Psoas muscle (tissue), 7 donors: ENCODE measurements at regions not wholly inside any gene's neighbourhood (a gene's known extent, or its start where the extent isn't known, plus 50 kb on each side); places are given as distances from the start of the nearest gene placed in this dataset.

Experiments used
- ATAC-seq, 4 donors: fragments of 200-7000 bp; cut with Tn5 transposase; one replicate each; pipeline ENCODE4 v1.9.1; 2020; ENCODE audit warnings: moderate library complexity in 3 of 4, mild to moderate bottlenecking in 2 of 4
- DNase-seq, 2 donors: peaks; one replicate each; pipeline ENCODE4 v3.0.0-alpha.2; 2020
- H3K27ac ChIP-seq: fragments of 200-600 bp; one replicate; pipeline ENCODE4 v1.8.0; 2022
- H3K27me3 ChIP-seq, 3 donors: fragments of 200-600 bp in 1 of 3; one replicate each; pipeline versions ENCODE4 v1.6.1 to v1.8.0; 2013 to 2022; ENCODE audit warnings: low read length in 2 of 3, mild to moderate bottlenecking in 2 of 3, moderate library complexity in 1 of 3; ENCODE audit not compliant: insufficient read depth in 3 of 3
- H3K36me3 ChIP-seq, 2 donors: fragments of 200-600 bp in 1 of 2; one replicate each; pipeline versions ENCODE4 v1.6.1 to v1.8.0; 2013 to 2022; ENCODE audit warnings: low read depth in 1 of 2, mild to moderate bottlenecking in 1 of 2, moderate library complexity in 1 of 2; ENCODE audit not compliant: insufficient read depth in 1 of 2
- H3K4me1 ChIP-seq: fragments of 200-600 bp; one replicate; pipeline ENCODE4 v1.8.0; 2022
- H3K4me3 ChIP-seq: fragments of 200-600 bp; one replicate; pipeline ENCODE4 v1.8.0; 2022; ENCODE audit warnings: mild to moderate bottlenecking
- H3K9me3 ChIP-seq: fragments of 200-600 bp; one replicate; pipeline ENCODE4 v1.8.0; 2022
- WGBS, 3 donors: extraction: QIAGEN DNeasy Blood & Tissue Kit; methylation state at CpG; one replicate each; pipeline versions ENCODE4 v1.1.6 to v1.1.7; 2013; 5-methylcytosine and 5-hydroxymethylcytosine counted together
- intact Hi-C, 2 donors: fragments of 100-400 bp; cut with DNase I; formaldehyde crosslinking; loops; one replicate each; pipeline versions ENCODE4 v1.11.0 to v1.14.2; 2022
- TF ChIP-seq, protein P1 (sequence below): fragments of 200-600 bp; IDR thresholded peaks from one replicate; pipeline ENCODE4 v1.8.0; 2022; ENCODE audit warnings: antibody characterized with exemption
- donor health status: healthy with polysubstance abuse.
- donor health status: DM: no; HTN: no; CAD: no; lungs with moderate emphysema.
- donor health status: Bipolar disorder and iron deficiency.
- donor health status: healthy.
- donor health status: DM: yes; HTN: yes; CAD: no.
- donor health status: DM: no; HTN: no; CAD: no.
- donor health status: DM: yes; HTN: yes; CAD: no.

DNA sequence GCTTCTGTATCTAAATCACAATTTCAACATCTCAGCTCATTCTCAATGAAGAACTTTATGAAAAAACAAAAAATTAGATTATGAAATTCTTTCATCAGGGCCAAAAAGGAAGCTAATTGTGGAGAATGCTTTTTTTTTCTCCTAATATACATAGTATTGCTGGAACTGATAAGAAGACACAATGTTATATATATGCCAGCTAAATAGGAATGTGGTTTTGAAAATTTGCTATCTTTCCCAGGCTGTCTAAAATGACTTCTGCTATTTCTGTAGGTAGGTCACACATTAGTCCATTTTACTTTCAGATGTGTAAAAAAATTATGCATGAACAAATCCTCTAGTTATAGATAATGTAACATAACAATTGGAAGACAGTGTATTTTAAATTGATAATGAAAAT is 732.9 kb downstream of the RWDD3 start:
- H3K27ac ChIP-seq: no peak overlapping the region
- H3K4me1 ChIP-seq: no peaks in the 10 kb centered on the region
- no peaks in the 10 kb centered on the region for H3K9me3 ChIP-seq
- no peaks in the 10 kb centered on the region for H3K27me3 ChIP-seq
- H3K36me3 ChIP-seq: no peaks in the 10 kb centered on the region
- H3K4me3 ChIP-seq: no peak overlapping the region
- intact Hi-C loops: no loop called here
- no peak for DNase-seq
- TF ChIP-seq, protein P1, sequence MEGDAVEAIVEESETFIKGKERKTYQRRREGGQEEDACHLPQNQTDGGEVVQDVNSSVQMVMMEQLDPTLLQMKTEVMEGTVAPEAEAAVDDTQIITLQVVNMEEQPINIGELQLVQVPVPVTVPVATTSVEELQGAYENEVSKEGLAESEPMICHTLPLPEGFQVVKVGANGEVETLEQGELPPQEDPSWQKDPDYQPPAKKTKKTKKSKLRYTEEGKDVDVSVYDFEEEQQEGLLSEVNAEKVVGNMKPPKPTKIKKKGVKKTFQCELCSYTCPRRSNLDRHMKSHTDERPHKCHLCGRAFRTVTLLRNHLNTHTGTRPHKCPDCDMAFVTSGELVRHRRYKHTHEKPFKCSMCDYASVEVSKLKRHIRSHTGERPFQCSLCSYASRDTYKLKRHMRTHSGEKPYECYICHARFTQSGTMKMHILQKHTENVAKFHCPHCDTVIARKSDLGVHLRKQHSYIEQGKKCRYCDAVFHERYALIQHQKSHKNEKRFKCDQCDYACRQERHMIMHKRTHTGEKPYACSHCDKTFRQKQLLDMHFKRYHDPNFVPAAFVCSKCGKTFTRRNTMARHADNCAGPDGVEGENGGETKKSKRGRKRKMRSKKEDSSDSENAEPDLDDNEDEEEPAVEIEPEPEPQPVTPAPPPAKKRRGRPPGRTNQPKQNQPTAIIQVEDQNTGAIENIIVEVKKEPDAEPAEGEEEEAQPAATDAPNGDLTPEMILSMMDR: no peak
- no peak for ATAC-seq

DNA sequence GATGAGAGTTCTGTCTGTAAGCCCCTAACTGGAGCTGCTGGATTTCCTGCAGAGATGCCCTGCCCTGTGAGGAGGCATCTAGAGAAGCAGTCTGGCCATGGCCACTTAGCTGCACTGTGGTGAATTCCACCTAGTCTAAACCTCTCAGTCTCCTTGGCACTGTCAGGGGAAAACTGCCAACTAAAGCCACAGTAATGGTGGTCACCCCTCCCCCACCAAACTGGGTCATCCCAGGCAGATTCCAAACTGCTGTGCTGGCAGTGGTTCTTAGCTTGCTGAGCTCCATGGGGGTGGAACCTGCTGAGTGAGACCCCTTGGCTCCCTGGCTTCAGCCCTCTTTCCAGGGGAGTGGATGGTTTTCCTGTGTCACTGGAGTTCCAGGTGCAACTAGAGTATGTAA is 740.6 kb downstream of the RWDD3 start:
- DNase-seq (no peak), ATAC-seq (no peak)
- Histone ChIP-seq H3K4me3 (no peak overlapping the region), H3K36me3 (no peaks in the 10 kb centered on the region), H3K9me3 (peaks cover 3% of the 10 kb centered on the region), H3K27me3 (no peaks in the 10 kb centered on the region), H3K27ac (no peak overlapping the region), H3K4me1 (no peaks in the 10 kb centered on the region)
- intact Hi-C loops: no loop called here
- TF ChIP-seq, protein P1: no peak

DNA sequence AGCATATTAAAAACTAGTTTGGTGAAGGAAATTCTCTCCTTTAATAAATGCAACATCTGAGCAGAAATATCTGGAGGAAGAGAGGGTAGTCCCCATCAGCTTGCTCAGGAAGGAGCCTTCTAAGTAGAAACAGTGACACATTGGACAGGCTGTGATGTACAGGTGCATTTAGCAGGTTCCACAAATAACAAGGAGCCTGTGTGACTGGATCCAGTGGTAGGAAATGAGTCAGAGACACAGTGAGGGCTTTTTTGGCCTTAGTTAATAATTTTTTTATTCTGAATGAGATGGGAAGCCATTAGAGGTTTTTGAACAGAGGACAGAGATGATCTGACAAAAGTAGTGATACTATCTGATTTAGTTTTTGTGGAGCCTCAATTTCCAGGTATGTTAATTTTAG is 738.9 kb upstream of the PTBP2 start:
- DNase-seq (no peak), ATAC-seq (no peak)
- TF ChIP-seq, protein P1: no peak
- no peak overlapping the region for H3K27ac ChIP-seq
- no peaks in the 10 kb centered on the region for H3K4me1 ChIP-seq
- no peak overlapping the region for H3K4me3 ChIP-seq
- no peaks in the 10 kb centered on the region for H3K36me3 ChIP-seq
- H3K9me3 ChIP-seq: no peaks in the 10 kb centered on the region
- intact Hi-C loops: no loop called here
- no peaks in the 10 kb centered on the region for H3K27me3 ChIP-seq

DNA sequence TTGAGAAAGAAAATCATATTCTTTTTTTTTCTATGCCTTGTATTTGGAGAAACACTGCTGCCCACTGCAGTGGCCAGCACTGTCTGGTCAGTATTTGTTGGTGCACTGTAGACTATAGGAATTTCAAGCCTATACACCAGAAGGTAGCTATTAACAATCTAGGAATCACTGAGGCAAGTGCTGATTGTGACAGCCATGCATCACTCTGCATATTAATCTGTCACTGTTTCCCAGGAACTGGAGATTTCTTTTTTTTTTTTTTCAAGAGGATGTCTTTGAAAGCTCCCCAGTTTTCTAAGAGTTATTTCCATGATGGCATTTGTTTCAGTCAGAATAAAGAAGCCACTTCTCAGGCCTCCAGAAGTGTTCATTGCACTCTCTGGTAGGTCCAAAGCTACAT is 737.8 kb upstream of the PTBP2 start:
- intact Hi-C loops: no loop called here
- TF ChIP-seq, protein P1: no peak
- H3K4me3 ChIP-seq: no peak overlapping the region
- no peaks in the 10 kb centered on the region for H3K9me3 ChIP-seq
- no peak overlapping the region for H3K27ac ChIP-seq
- no peak for ATAC-seq
- H3K27me3 ChIP-seq: no peaks in the 10 kb centered on the region
- H3K36me3 ChIP-seq: no peaks in the 10 kb centered on the region
- H3K4me1 ChIP-seq: no peaks in the 10 kb centered on the region
- no peak for DNase-seq

DNA sequence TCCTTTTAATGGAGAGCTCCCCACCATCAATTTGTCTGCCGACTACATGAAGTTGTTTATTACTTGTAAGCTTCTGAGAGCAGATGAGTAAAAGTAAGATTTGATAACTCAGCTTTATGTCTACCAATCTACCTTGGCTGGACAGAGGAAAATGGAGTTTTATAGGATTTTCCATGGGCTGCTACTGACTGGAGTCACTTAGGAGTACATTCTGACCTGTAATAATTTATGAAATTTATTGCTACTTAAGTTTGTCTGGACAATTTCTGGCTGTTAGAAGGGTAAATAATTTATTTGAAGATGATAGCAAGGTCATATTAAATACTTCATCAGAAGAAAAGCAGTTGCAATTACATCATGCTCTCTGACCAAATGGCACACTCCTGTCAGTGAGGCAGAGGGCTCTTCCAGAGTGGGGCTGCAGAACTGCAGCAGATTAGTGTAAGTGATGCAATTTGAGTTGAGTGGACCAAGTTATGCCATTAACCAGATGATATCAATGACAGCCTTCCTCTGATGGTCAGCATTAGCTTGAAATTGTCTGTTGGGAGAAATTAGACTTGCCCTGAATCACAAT is 736.7 kb upstream of the PTBP2 start:
- no peaks in the 10 kb centered on the region for H3K36me3 ChIP-seq
- no peaks in the 10 kb centered on the region for H3K27me3 ChIP-seq
- no peak overlapping the region for H3K4me3 ChIP-seq
- intact Hi-C loops: no loop called here
- DNase-seq: no peak
- ATAC-seq: no peak
- no peaks in the 10 kb centered on the region for H3K9me3 ChIP-seq
- WGBS, 3 donors: 35 to 43% (median 41%) methylated on average over 1 of the region's 1 CpG
- H3K27ac ChIP-seq: no peak overlapping the region
- no peaks in the 10 kb centered on the region for H3K4me1 ChIP-seq
- TF ChIP-seq, protein P1: no peak
